Breast epithelium (tissue), 4 donors: ENCODE measurements at regions not wholly inside any gene's neighbourhood (a gene's known extent, or its start where the extent isn't known, plus 50 kb on each side); places are given as distances from the start of the nearest gene placed in this dataset.

Source experiments
- DNase-seq, 2 donors: peaks; one replicate each; pipeline ENCODE4 v3.0.0-alpha.2; 2019; ENCODE audit warnings: low spot score in 2 of 2
- H3K27ac ChIP-seq, 2 donors: fragments of 200-600 bp; sonication (generic) in 1 of 2; one replicate each; pipeline ENCODE4 v1.5.1; 2016 to 2019; ENCODE audit warnings: mild to moderate bottlenecking in 1 of 2
- H3K27me3 ChIP-seq, 2 donors: fragments of 200-600 bp; sonication (generic) in 1 of 2; one replicate each; pipeline versions ENCODE4 v1.5.1 to v1.6.0; 2017 to 2019; ENCODE audit warnings: control low read depth in 1 of 2, mild to moderate bottlenecking in 1 of 2
- H3K36me3 ChIP-seq: fragments of 200-600 bp; one replicate; pipeline ENCODE4 v1.5.1; 2019
- H3K4me1 ChIP-seq, 2 donors: fragments of 200-600 bp; sonication (generic); one replicate each; pipeline ENCODE4 v1.5.1; 2016 to 2019; ENCODE audit warnings: control low read depth in 1 of 2
- H3K4me3 ChIP-seq, 3 donors: fragments of 200-600 bp; sonication (generic); 1 replicate in 2 of 3; 2 replicates in 1 of 3; pipeline ENCODE4 v1.5.1; 2016 to 2019; ENCODE audit warnings: mild to moderate bottlenecking in 3 of 3, moderate library complexity in 2 of 3
- H3K9me3 ChIP-seq, 2 donors: fragments of 200-600 bp; sonication (generic) in 1 of 2; one replicate each; pipeline ENCODE4 v1.5.1; 2016 to 2019; ENCODE audit warnings: control low read depth in 1 of 2
- CTCF ChIP-seq, 3 donors: fragments of 450-650 bp; IDR thresholded peaks; one replicate each; pipeline ENCODE4 v1.5.1; 2016 to 2017; ENCODE audit warnings: antibody characterized with exemption in 3 of 3, mild to moderate bottlenecking in 3 of 3, moderate library complexity in 3 of 3
- POLR2A ChIP-seq: fragments of 450-650 bp; IDR thresholded peaks from one replicate; pipeline ENCODE4 v1.6.1; 2016; ENCODE audit warnings: antibody characterized with exemption, mild to moderate bottlenecking, moderate library complexity
- POLR2AphosphoS5 ChIP-seq, 3 donors: sonication (generic); formaldehyde crosslinking; IDR thresholded peaks; one replicate each; pipeline ENCODE4 v1.6.1; 2017; ENCODE audit warnings: antibody characterized with exemption in 3 of 3
- intact Hi-C: fragments of 100-400 bp; cut with DNase I; formaldehyde crosslinking; loops from one replicate; pipeline ENCODE4 v1.15.1; 2023; ENCODE audit warnings: low total_unique reads

GRCh38 chr4:176611381-176611780 is 181.3 kb downstream of the VEGFC start:
- Histone ChIP-seq H3K27ac (no peak overlapping the region), H3K36me3 (no peaks in the 10 kb centered on the region), H3K9me3 (no peaks in the 10 kb centered on the region), H3K4me3 (no peak overlapping the region), H3K27me3 (no peaks in the 10 kb centered on the region), H3K4me1 (no peaks in the 10 kb centered on the region)
- DNase-seq, result no peak
- TF ChIP-seq POLR2A (no peak), CTCF (IDR thresholded peaks at IDR 0.05) (no peak), POLR2AphosphoS5 (IDR thresholded peaks at IDR 0.05) (no peak)
- intact Hi-C loops, result no loop called here

- no peak overlapping the region for H3K27ac ChIP-seq
- no peak for DNase-seq
- no peaks in the 10 kb centered on the region for H3K27me3 ChIP-seq
- no peak overlapping the region for H3K4me3 ChIP-seq
- TF ChIP-seq CTCF (IDR thresholded peaks at IDR 0.05) (no peak), POLR2A (no peak), POLR2AphosphoS5 (IDR thresholded peaks at IDR 0.05) (no peak)
- intact Hi-C loops, result no loop called here
- H3K36me3 ChIP-seq, result no peaks in the 10 kb centered on the region
- no peaks in the 10 kb centered on the region for H3K9me3 ChIP-seq
- H3K4me1 ChIP-seq, result no peaks in the 10 kb centered on the region
Measured at GRCh38 chr4:176611951-176612350, 180.8 kb downstream of the VEGFC start.

- no peaks in the 10 kb centered on the region for H3K9me3 ChIP-seq
- no peaks in the 10 kb centered on the region for H3K4me1 ChIP-seq
- no peak for DNase-seq
- H3K27me3 ChIP-seq, result no peaks in the 10 kb centered on the region
- no peak overlapping the region for H3K4me3 ChIP-seq
- intact Hi-C loops, result no loop called here
- H3K36me3 ChIP-seq, result no peaks in the 10 kb centered on the region
- H3K27ac ChIP-seq, result no peak overlapping the region
- no peak for TF ChIP-seq CTCF (IDR thresholded peaks at IDR 0.05)
- no peak for TF ChIP-seq POLR2AphosphoS5 (IDR thresholded peaks at IDR 0.05)
- TF ChIP-seq POLR2A, result no peak
Measured at GRCh38 chr4:176614793-176615192, 177.9 kb downstream of the VEGFC start.

GRCh38 chr4:176616151-176616550 is 176.6 kb downstream of the VEGFC start:
- Histone ChIP-seq H3K27me3 (no peaks in the 10 kb centered on the region), H3K4me1 (no peaks in the 10 kb centered on the region), H3K4me3 (no peak overlapping the region), H3K36me3 (no peaks in the 10 kb centered on the region), H3K27ac (no peak overlapping the region), H3K9me3 (no peaks in the 10 kb centered on the region)
- DNase-seq, result no peak
- TF ChIP-seq CTCF (IDR thresholded peaks at IDR 0.05), result no peak
- TF ChIP-seq POLR2AphosphoS5 (IDR thresholded peaks at IDR 0.05), result no peak
- no peak for TF ChIP-seq POLR2A
- intact Hi-C loops, result no loop called here

- intact Hi-C loops, result no loop called here
- H3K27ac ChIP-seq, result no peak overlapping the region
- no peaks in the 10 kb centered on the region for H3K4me1 ChIP-seq
- DNase-seq, result no peak
- TF ChIP-seq CTCF (IDR thresholded peaks at IDR 0.05) (no peak), POLR2AphosphoS5 (IDR thresholded peaks at IDR 0.05) (no peak), POLR2A (no peak)
- H3K27me3 ChIP-seq, result no peaks in the 10 kb centered on the region
- no peak overlapping the region for H3K4me3 ChIP-seq
- H3K9me3 ChIP-seq, result no peaks in the 10 kb centered on the region
- H3K36me3 ChIP-seq, result no peaks in the 10 kb centered on the region
Measured at GRCh38 chr4:176618138-176618537, 174.6 kb downstream of the VEGFC start.
